Stomach (tissue), 4 donors: ENCODE measurements at regions not wholly inside any gene's neighbourhood (a gene's known extent, or its start where the extent isn't known, plus 50 kb on each side); places are given as distances from the start of the nearest gene placed in this dataset.

ENCODE experiments used
- EP300 ChIP-seq: sonication (generic); formaldehyde crosslinking; IDR thresholded peaks from one replicate; pipeline ENCODE4 v1.6.1; 2017; ENCODE audit warnings: antibody characterized with exemption
- POLR2A ChIP-seq, 4 donors: fragments of 450-650 bp; IDR thresholded peaks; one replicate each; pipeline ENCODE4 v1.6.1; 2016; ENCODE audit warnings: antibody characterized with exemption in 4 of 4, control low read depth in 2 of 4, mild to moderate bottlenecking in 1 of 4, moderate library complexity in 1 of 4
- POLR2AphosphoS5 ChIP-seq, 3 donors: sonication (generic); formaldehyde crosslinking; IDR thresholded peaks; one replicate each; pipeline ENCODE4 v1.6.1; 2016; ENCODE audit warnings: antibody characterized with exemption in 3 of 3
- TF ChIP-seq, protein P1 (sequence below), 7 experiments: fragments of 450-650 bp in 4 of 7; fragments of 200-600 bp in 3 of 7; sonication (generic) in 3 of 7; IDR thresholded peaks; one replicate each; pipeline ENCODE4 v1.5.1; 2016 to 2019; ENCODE audit warnings: antibody characterized with exemption in 7 of 7, control low read depth in 2 of 7, mild to moderate bottlenecking in 1 of 7

DNA sequence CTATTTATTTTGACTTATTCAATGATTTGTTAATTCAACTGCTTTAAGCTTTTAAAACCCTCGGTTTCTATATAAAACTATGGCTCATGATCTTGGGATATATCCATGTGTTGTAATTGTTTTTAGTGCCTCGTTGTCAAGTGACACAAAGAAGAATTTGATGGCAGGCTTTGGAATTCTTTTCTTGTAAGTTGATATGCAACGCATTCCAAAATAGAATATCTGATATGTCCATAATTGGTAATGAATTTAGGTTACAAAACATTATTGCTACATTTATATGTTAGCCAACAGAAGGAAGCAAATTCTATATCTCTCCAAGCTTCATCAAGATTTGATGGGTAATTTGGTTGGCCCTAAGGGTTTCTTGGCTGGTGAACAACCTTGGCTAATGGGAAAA is 220.4 kb upstream of the RIMS1 start:
- TF ChIP-seq, protein P1, sequence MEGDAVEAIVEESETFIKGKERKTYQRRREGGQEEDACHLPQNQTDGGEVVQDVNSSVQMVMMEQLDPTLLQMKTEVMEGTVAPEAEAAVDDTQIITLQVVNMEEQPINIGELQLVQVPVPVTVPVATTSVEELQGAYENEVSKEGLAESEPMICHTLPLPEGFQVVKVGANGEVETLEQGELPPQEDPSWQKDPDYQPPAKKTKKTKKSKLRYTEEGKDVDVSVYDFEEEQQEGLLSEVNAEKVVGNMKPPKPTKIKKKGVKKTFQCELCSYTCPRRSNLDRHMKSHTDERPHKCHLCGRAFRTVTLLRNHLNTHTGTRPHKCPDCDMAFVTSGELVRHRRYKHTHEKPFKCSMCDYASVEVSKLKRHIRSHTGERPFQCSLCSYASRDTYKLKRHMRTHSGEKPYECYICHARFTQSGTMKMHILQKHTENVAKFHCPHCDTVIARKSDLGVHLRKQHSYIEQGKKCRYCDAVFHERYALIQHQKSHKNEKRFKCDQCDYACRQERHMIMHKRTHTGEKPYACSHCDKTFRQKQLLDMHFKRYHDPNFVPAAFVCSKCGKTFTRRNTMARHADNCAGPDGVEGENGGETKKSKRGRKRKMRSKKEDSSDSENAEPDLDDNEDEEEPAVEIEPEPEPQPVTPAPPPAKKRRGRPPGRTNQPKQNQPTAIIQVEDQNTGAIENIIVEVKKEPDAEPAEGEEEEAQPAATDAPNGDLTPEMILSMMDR (IDR thresholded peaks at IDR 0.05): no peak
- TF ChIP-seq POLR2A (IDR thresholded peaks at IDR 0.05) (no peak), POLR2AphosphoS5 (IDR thresholded peaks at IDR 0.05) (no peak), EP300 (no peak)
